ENCODE measurements at regions not wholly inside any gene's neighbourhood (a gene's known extent, or its start where the extent isn't known, plus 50 kb on each side); places are given as distances from the start of the nearest gene placed in this dataset.

DNA sequence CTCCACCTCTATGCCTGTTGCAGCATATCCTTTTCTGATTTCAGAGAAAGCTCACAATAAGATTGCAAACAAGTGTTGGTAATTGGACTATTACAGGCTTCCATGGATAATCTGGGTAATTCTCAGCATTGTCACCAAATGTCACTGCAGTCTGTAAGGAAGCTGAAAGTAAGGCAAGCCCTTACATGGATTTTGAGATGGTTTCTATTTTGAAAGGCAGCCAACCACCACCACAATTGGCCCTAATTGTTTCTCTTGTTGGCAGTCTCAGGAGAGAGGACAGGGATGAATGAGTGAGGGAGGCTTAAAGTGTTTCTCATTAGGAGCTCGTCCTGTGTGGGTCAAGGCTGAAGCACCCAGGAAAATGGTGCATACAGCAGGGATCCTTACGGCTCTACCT is 879.9 kb downstream of the TUSC7 start:
- no peak for DNase-seq

DNA sequence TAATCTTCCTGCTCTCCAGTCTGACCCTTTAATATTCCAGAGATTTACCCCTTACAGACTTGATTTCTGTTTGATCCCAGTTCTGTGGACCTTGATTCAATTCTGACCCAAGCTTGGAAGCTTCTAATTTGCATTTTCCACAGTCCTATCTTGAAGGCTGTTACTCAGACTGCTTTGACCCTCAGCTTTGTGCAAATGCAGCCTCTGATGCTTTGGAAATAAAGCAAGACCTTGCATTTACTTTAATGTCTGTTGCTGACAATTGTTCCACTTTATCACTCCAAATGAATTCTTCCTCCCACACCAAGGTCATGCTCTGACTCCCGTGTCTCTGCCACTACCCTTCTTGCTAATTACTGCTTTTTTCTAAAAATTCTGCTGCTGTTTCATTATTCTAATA is 886.0 kb downstream of the TUSC7 start:
- no peak for DNase-seq

DNA sequence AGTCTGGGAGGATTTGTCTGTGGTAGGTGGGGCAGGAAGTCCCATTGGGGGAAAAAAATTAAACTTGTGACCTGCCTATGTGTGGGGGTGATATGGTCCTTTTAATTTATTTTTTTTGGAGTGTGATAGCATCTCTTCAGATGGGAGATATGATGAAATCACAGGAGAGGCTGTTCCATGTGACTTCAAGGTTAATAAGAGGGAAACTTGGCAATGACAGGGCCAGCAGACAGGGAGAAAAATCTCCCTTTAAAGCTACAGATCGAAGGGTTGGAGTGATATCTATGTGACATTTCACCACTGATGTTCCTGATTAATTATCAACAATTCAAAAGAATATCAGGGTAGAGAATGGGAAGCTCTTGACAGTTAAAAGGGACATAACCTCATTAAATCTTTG is 886.9 kb downstream of the TUSC7 start:
- DNase-seq: no peak

DNA sequence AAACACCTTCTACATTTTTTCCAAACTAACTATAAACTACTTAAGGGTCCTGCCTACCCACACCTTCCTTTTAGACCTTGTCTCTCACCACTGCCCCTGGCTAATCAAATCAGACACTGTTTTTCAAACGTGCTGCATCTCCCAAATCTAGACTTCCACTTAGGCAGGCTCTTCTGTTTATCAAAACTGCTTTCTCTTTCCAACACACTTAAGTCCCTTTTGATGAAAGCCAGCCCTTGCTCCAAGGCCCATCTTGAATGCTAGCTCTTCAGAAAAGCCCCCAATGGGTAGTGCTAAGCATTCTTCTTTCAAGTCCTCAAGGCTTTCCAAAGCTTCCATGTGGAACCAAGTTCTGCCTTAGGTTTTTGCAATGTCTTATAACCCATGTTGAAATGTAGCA is 888.3 kb downstream of the TUSC7 start:
- no peak for DNase-seq

DNA sequence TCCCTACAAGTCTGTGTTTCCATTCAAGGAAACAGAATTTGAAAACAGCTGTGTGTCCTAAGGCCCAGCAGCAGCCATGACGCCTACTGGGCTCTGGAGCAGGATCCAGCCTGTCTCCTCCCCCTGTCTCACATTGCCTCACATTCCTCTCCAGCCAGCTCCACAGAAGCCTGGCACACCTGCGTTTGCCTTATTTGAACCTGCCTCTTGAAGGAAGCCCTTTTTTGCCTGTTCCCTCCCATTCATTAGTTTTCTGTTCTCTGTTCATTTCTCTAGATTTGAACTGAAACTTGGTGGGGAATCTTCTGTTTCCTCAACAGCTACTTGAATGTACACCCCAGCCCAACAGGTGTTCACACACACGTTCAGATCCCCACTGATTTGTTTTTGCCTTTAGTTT is 890.5 kb downstream of the TUSC7 start:
- DNase-seq: no peak

DNA sequence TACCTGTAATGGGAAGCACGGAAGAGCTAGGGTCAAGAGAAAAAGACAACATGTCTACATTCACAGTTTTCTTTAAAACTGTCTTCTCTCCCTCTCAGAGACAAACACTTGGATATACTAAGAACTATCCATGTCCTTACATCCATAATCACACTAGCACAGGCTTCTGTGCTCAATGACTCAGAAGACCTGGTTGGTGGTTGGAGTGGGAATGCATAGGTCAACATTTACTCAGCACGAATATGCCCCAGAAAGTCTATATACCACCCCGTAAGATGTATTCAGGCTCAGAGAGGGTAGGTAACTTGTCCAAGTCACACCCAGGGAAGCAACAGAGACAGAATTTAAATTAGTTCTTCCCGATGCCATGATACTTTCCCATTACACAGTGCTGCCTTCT is 891.1 kb downstream of the TUSC7 start:
- no peak for DNase-seq

DNA sequence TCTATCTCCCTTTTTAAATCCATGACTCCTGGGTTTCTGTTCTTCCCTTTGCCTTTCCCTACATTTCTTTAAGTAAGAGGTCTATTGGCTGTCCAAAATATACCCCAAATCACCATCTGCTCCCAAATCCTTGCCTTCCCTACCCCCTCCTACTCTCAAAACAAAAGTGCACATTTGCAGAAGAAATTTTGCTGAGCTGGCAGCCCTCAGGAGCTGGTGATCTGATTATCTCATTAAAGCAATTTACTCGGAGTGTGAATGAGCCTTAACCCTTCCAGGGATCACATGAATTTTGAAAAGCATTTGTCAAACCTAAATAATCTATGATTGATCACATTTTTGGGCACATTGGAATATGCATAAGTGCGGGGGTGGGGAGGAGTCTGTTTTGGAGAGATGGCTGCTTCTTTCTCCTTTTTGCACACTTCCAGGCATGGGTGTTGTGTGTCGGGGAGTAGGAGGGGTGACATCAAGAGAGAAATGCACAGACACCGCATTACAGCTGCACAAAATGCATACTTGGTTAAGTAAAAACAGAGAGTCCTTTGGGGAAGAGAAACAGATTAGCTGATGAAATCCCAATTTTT is 892.6 kb downstream of the TUSC7 start:
- DNase-seq: no peak

DNA sequence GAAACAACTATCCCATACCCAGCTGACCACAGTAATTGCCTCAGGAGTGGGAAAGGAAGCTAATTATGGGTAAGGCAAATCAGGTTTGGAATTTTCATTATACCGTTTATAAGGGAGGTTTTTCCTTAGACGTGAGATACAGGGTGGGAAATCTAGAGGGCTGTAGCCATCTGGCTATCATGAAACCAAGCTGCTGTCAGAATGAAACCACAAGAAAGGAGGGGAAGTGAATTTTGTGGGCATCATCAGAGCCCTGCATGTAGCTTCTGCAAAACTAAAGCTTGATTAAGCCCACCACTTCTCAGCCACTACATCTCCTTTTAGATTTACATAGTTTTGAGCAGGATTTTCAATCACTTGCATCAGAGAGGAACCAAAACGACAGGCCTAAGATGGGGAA is 893.5 kb downstream of the TUSC7 start:
- DNase-seq: no peak

DNA sequence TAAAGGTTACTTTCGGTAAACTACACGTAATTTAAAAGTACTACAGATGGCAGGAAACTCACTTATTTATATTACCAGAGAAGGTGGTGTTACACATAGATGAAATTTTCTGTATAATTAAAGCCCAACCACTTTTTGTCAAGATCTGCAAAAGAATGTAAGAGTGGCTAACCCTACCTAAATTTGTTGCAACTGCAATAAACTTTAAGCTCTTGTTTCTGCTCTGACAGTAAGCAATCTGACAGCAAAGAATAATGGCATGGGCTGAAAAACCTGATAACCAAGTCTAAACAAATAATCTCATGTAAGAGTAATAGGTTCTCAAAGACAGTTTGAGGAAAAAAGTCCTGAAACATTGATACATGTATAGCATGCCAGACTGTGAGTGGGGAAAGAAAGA is 897.3 kb downstream of the TUSC7 start:
- DNase-seq: no peak

DNA sequence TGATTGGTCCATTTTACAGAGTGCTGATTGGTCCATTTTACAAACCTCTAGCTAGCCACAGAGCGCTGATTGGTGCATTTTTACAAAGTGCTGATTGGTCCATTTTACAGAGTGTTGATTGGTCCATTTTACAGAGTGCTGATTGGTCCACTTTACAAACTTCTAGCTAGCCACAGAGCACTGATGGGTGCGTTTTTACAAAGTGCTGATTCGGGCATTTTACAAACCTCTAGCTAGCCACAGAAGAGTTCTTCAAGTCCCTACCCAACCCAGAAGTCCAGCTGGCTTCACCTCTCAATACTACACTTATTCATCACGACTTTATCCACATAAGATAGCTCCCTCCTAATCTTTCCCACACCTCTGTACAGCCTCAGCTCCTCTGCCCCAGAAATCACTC is 899.8 kb downstream of the TUSC7 start:
- DNase-seq: no peak

DNA sequence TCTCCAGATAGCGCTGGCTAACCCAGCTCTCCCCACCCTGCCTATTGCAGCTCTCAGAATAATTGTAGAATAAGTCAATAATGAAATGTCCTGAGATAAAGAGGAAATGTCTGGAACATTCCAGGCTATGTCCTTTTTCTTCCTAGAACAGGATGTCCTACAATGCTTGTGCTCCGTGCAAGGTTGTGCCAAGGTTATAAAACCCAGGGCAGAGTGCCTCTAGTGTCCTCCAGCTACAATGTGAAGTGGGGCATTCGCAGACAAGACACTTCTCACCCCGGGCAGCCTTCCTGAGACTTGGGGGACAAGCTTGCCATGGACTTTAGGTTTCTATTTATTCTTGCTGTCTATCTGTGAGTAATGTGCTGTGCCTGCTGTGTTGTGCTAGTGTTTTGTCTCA is 900.6 kb downstream of the TUSC7 start:
- no peak for DNase-seq

DNA sequence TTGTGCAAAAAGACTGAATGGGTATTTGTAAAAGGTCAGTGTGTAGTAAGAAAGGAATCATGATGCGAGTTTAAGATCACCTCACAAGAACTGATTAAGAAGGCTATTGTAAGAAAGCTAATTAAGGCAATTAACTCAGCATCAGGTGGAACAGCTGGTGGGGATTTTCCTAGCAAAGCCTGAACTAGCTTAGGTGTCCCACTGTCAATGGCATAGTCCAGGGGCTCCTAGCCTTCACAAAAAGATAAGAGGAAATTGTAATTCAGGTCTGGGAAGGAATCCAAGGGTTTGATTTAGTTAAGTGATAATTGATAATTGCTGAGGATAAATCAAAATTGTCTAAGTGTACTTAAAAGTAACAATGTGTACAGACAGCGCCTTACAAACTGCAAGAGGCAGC is 901.6 kb downstream of the TUSC7 start:
- no peak for DNase-seq

DNA sequence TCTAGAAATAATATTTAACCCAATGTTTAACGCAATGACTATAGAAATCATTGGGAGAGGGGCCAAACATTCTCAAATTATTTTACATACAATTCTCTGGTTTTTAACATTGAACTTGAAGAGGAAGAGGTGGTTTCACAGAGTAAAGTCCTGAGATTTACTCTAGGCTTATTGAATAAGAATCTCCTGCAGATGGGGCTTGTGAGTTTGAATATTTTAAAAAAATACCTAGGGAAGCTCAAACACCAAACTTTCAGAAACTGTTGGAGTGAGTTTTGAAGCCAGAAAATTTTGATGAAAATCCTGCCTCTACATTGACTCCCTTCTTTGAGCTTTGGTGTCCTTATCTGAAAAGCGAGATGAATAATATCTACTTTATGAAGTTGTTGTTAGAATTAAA is 906.6 kb downstream of the TUSC7 start:
- DNase-seq: no peak

DNA sequence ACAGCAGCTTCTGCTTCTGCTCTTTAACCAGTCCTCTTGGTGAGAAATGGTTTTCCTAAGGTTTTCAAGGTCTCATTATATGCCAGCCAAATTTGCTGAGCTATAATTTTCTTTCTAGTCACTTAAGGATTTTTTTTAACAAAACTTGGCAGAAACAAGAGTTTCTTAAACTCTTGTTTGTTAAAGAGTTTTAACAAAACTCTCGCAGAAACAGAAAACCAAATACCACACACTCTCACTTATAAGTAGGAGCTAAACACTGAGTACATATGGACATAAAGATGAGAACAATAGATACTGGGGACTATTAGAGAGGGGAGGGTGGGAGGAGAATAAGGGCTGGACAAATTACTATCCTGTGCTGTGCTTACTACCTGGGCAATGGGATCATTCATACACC is 908.3 kb downstream of the TUSC7 start:
- DNase-seq: no peak

DNA sequence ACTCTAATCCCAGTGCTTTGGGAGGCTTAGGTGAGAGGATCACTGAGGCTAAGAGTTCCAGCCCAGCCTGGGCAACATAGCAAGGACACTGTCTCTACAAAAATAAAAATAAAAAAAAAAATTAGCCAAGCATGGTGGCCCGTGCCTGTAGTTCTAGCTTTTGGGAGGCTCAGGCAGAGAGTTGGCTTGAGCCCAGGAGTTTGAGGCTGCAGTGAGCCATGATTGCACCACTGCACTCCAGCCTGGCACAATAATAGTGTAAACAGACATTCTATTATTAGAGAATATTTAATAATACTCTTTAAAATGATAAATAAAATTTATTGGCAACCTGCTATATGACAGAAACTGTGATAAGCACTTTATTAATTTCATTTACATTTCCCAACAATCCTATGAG is 908.9 kb downstream of the TUSC7 start:
- no peak for DNase-seq

DNA sequence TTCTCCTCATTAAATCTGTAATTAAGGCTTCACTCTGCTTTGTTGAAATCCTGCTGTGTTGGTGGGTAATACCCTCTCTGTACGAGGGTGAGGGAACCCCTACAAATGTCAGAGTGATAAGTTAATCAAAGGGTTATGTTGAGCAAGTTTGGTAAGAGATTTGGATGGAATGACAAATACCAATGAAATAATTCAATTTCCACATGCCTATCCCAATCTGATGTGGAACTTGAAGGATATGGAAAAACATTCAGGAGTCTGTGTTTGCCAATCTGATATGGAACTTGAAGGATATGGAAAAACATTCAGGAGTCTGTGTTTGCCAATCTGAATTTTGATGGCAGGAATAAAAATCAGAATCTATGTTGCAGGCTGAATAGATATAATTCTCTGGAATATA is 910.2 kb downstream of the TUSC7 start:
- no peak for DNase-seq

DNA sequence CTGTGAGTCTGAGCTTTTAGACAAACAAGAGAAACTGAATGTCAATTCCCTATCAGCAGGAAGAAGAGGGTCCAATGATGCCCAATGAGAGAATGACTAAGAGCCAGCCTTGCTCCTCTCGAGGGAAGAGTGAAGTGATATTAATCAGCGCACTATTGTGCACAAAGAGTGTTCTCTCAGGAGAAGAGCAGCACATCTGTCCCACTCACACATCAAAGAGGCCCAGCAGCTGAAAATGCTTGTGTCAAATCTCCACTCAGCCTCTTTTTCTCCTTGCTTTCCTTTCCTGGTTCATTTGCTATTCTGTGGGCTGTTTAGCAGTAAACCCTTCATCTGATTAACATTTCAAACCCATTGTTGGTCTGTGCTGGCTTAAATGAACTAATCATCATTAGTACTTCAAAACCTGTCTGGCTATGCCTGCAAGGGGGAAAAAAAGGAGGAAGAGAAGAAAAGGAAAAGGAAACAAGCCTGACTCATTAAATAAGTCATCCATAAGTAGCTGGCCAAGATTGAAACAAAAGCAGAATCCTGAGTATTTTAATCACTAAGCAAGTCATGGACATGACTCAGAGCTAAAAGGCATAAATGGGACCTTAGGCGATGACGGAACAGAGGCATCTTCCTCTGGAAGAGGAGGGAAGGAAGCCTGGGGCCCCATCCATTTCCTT is 912.7 kb downstream of the TUSC7 start:
- DNase-seq: no peak

DNA sequence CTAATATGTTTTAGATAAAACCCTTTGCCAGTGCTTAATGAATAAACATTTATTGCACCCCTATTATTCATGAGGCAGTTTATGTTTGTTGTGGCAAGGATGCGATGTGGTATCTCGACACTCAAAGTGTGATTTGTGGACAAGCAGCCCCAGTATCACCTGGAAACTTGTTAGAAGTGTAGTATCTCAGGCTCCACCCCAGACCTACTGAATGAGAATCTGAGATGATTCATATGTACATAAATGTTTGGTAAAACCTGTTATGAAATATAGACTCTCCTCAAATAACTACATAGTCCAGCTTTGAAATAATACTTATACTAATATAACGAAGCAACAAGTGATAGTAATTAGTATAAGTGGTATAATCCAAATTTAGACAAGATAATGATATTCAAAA is 914.8 kb downstream of the TUSC7 start:
- DNase-seq: no peak

DNA sequence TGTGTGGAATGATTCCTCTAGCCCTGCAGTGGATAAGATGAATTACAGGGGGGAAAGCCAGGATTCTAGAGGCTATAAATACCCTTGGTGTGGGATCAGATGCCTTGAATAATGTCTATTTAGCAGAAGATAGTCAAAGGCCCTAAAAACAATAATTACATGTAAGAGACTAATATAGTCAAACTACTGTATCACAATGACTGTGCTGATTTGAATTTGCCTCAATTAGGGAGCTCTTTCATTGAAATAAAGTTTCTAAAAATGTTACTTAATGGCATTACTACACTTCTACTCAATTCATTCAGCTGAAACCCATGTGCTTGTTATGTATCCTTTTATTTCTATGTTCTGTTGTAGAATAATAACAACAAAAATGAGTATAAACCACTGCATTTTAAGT is 915.6 kb downstream of the TUSC7 start:
- DNase-seq: no peak

DNA sequence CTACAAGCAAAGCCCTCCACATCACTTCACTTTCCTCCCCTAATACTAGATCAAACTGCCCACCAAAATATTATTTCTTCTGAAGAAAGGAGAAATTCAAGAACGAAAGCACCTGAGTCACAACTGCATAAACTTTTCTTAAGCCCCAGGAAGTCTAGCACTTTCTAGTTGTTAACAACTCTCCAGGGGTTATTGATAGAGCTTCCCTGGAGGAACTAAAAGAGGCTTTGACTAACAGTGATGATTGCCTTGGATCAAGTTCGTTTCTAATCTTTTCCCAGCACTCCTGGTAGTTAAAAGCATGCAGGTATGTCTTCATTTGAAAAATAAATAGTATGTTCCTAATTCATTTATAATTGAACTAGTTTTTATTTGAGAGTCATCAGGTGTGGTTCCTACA is 917.0 kb downstream of the TUSC7 start:
- DNase-seq: no peak

DNA sequence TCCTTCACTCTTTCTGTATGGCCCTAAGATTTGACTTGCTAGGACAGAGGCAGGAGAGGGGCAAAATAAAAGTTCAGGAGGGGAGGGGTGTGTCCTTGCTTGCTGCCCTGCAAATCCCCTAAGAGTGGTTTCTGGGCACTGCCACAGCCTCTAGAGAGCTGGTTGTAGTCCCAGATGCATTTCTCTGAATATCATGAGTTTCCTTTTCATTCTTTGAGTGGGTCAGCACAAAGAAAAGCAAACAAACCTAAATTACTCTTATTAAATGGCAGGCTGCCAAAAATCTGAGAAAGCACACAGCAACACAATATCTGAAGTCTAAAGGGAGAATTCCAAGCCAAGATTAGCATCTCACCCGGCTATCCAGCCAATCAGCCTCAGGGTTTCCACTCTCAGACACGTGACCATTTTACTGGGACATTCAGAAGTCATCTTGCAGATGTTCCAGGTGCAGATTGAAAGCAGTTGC is 919.3 kb downstream of the TUSC7 start:
- DNase-seq: no peak

DNA sequence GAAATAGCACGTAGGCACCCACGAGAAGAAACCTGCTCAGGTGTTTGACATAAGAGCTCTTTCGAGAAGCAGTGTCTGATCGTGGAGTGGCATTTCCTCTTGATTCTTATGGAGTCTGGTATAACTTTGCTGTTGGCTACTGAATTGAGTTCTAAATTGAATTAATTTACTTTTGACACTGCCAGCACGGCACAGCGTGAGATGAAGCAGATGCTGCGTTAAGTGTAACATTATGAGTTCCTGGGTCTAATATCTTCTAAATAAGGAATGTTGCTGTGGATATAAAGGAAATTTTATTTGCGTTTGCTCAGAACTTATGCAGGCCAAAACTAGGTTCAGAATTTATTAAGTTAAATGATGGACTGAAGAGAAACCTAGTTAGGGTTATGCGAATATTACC is 919.9 kb downstream of the TUSC7 start:
- no peak for DNase-seq

DNA sequence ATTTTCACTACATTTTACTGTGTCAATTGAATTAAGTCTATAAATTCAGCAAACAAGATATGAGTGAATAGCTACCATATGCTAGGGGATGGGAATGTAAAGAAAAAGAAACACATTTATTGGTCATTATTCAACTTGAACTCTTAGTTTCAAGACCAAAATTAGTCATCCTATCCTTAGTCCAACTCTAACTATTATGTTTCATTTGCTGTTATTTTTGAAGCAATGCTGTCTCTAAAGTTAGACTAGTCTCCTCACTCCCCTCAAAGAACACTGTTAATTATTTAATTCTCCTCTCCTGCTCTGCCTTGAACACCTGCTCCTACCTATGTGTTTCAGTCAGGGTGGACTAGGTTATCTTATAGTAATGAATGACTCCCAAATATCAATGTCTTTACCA is 920.9 kb downstream of the TUSC7 start:
- DNase-seq: no peak

DNA sequence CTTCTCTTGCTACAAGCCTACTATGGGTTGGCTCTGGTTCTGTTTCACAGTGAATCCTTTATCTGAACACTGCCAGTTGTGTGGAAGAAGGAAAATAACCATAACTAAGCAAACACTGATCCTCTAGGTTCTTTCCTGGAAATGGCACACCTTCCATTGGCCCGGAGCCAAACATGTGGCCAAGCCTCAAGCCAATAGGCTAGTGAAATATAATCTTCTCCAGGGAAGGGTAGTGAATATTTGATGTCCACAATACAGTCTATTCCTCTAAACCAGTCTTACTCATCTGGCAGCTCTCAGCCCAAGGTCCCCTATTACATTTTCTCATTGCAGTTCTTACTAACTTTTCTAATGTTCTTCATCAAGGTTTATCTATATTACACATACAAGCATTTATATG is 921.3 kb downstream of the TUSC7 start:
- DNase-seq: no peak

DNA sequence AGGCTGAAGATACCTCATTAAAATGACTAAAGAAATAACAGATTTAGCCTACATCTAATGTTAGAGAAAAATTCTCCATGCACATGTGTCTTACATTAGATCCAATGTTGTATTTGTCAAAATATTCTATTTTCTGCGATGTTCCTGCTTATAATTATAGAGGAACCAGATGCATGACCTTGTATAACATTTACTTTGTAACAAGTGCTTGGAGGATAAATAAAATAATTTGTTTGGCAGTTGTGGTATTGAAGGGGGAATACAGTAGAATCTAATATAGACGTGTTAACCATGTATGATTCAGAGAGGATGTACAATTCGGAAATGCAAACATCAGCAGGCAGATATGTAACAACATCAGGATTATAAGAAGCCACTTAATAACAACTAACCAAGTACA is 922.2 kb downstream of the TUSC7 start:
- no peak for DNase-seq

All from CD4-positive, alpha-beta T cell treated with Interferon gamma for 1 hour (primary cell).